ENCODE measurements at regions not wholly inside any gene's neighbourhood (a gene's known extent, or its start where the extent isn't known, plus 50 kb on each side); places are given as distances from the start of the nearest gene placed in this dataset.

DNA sequence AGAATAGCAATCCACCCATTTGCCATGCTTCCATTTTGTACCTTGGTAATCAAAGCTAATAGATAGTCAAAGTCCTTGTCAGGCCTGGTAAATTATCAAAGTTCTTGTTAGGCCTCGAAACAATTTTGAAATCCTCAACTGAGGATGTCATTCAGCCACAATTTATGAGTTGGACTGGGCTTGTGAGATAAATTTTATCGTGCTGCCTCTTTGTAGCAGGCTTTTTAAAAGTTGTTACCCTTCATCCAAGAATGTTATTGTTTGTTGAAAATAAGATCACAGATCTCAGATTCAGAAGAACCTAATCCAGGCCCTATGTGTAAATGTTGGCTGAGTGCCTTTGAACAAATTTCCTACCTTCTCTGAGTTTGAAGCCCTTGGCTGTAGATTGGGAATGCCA, 143.3 kb upstream of the PROK2 start:
- Histone ChIP-seq H3K36me3 (ENCODE audit: insufficient read depth) (no peaks in the 10 kb centered on the region), H3K79me2 (replicated peaks; ENCODE audit: insufficient read depth) (no peaks in the 10 kb centered on the region), H3K27ac (ENCODE audit: low read depth) (no peak overlapping the region), H3F3A (replicated peaks; ENCODE audit: low read depth) (no peaks in the 10 kb centered on the region), H3K4me1 (ENCODE audit: insufficient read depth) (peaks cover 42% of the 10 kb centered on the region), H3K4me2 (no peak overlapping the region), H4K20me1 (replicated peaks; ENCODE audit: insufficient read depth) (no peaks in the 10 kb centered on the region), H2AFZ (no peak overlapping the region), H3K9me2 (ENCODE audit: insufficient read depth) (0 out of 2 replicates have a peak, but pooled peaks cover 4% of the 10 kb centered on the region), H3K4me3 (no peak overlapping the region), H3K27me3 (ENCODE audit: insufficient read depth) (no peaks in the 10 kb centered on the region)
- Mint-ChIP-seq H3K36me3 (ENCODE audit: low read depth) (no peaks in the 10 kb centered on the region; the same call in 2 of the 3 replicates), H3K9me3 (no peaks in the 10 kb centered on the region; the same call in 2 of the 3 replicates), H3K4me1 (peaks cover 44% of the 10 kb centered on the region), H3K4me3 (no peak overlapping the region), H3K27ac (no peak overlapping the region), H3K27me3 (ENCODE audit: insufficient read depth, low read depth, poor library complexity) (peaks cover 14% of the 10 kb centered on the region)
- ATAC-seq (no peak), DNase-seq (ENCODE audit: low spot score) (no peak)
- TF ChIP-seq EZH2 (IDR thresholded peaks at IDR 0.05; ENCODE audit: low read depth, unreplicated experiment) = no peak
- no peak for TF ChIP-seq CREB1 (CRISPR knock-in tag; IDR thresholded peaks at IDR 0.05; ENCODE audit: low read depth)
- no peak for TF ChIP-seq STAT1 (IDR thresholded peaks at IDR 0.05; ENCODE audit: unreplicated experiment)
- TF ChIP-seq JUNB (IDR thresholded peaks at IDR 0.05; ENCODE audit: unreplicated experiment) = no peak
- TF ChIP-seq ZNF114 (CRISPR knock-in tag; IDR thresholded peaks at IDR 0.05) = no peak
- TF ChIP-seq REST (IDR thresholded peaks at IDR 0.05; ENCODE audit: unreplicated experiment) = no peak
- no peak for TF ChIP-seq NANOG (IDR thresholded peaks at IDR 0.05; ENCODE audit: borderline replicate concordance)
- TF ChIP-seq POLR2AphosphoS5 (IDR thresholded peaks at IDR 0.05; ENCODE audit: low read depth) = no peak
- TF ChIP-seq ZNF331 (CRISPR knock-in tag; IDR thresholded peaks at IDR 0.05; ENCODE audit: low read depth) = no peak
- no peak for TF ChIP-seq CTCF (conservative IDR thresholded peaks at IDR 0.05; ENCODE audit: low read depth in 2 of 2)
- TF ChIP-seq ETS1 (IDR thresholded peaks at IDR 0.05) = no peak
- no peak for TF ChIP-seq EZH2phosphoT487 (IDR thresholded peaks at IDR 0.05; ENCODE audit: unreplicated experiment)
- TF ChIP-seq, protein P1, sequence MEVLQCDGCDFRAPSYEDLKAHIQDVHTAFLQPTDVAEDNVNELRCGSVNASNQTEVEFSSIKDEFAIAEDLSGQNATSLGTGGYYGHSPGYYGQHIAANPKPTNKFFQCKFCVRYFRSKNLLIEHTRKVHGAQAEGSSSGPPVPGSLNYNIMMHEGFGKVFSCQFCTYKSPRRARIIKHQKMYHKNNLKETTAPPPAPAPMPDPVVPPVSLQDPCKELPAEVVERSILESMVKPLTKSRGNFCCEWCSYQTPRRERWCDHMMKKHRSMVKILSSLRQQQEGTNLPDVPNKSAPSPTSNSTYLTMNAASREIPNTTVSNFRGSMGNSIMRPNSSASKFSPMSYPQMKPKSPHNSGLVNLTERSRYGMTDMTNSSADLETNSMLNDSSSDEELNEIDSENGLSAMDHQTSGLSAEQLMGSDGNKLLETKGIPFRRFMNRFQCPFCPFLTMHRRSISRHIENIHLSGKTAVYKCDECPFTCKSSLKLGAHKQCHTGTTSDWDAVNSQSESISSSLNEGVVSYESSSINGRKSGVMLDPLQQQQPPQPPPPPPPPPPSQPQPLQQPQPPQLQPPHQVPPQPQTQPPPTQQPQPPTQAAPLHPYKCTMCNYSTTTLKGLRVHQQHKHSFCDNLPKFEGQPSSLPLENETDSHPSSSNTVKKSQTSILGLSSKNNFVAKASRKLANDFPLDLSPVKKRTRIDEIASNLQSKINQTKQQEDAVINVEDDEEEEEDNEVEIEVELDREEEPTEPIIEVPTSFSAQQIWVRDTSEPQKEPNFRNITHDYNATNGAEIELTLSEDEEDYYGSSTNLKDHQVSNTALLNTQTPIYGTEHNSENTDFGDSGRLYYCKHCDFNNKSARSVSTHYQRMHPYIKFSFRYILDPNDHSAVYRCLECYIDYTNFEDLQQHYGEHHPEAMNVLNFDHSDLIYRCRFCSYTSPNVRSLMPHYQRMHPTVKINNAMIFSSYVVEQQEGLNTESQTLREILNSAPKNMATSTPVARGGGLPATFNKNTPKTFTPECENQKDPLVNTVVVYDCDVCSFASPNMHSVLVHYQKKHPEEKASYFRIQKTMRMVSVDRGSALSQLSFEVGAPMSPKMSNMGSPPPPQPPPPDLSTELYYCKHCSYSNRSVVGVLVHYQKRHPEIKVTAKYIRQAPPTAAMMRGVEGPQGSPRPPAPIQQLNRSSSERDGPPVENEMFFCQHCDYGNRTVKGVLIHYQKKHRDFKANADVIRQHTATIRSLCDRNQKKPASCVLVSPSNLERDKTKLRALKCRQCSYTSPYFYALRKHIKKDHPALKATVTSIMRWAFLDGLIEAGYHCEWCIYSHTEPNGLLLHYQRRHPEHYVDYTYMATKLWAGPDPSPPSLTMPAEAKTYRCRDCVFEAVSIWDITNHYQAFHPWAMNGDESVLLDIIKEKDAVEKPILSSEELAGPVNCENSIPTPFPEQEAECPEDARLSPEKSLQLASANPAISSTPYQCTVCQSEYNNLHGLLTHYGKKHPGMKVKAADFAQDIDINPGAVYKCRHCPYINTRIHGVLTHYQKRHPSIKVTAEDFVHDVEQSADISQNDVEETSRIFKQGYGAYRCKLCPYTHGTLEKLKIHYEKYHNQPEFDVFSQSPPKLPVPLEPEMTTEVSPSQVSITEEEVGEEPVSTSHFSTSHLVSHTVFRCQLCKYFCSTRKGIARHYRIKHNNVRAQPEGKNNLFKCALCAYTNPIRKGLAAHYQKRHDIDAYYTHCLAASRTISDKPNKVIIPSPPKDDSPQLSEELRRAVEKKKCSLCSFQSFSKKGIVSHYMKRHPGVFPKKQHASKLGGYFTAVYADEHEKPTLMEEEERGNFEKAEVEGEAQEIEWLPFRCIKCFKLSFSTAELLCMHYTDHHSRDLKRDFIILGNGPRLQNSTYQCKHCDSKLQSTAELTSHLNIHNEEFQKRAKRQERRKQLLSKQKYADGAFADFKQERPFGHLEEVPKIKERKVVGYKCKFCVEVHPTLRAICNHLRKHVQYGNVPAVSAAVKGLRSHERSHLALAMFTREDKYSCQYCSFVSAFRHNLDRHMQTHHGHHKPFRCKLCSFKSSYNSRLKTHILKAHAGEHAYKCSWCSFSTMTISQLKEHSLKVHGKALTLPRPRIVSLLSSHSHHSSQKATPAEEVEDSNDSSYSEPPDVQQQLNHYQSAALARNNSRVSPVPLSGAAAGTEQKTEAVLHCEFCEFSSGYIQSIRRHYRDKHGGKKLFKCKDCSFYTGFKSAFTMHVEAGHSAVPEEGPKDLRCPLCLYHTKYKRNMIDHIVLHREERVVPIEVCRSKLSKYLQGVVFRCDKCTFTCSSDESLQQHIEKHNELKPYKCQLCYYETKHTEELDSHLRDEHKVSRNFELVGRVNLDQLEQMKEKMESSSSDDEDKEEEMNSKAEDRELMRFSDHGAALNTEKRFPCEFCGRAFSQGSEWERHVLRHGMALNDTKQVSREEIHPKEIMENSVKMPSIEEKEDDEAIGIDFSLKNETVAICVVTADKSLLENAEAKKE (CRISPR knock-in tag; IDR thresholded peaks at IDR 0.05) = no peak
